ENCODE measurements at regions not wholly inside any gene's neighbourhood (a gene's known extent, or its start where the extent isn't known, plus 50 kb on each side); places are given as distances from the start of the nearest gene placed in this dataset.

DNA sequence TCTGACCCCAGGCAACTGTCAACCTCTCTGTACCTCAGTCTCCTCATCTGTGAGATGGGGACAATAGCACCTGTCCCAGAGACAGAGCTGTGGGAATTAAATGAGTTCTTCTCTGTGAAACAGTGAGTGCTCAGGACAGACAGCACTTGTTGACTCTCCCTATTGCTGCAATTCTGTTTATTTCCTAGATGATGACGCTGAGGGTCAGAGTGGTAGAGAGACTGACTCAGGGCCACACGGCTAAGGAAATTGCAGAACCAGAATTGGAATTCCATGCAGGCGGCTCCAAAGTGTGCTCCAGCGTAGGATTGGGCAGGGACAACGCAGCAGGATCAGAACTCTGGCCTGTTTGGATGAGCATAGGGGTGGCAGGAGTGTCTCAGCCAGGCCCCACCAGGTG lies 302.2 kb downstream of the C16orf95 start (continued):
- TF ChIP-seq, protein P1, sequence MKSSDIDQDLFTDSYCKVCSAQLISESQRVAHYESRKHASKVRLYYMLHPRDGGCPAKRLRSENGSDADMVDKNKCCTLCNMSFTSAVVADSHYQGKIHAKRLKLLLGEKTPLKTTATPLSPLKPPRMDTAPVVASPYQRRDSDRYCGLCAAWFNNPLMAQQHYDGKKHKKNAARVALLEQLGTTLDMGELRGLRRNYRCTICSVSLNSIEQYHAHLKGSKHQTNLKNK (CRISPR knock-in tag; IDR thresholded peaks at IDR 0.05): no peak
- TF ChIP-seq SOX15 (CRISPR knock-in tag; IDR thresholded peaks at IDR 0.05) (no peak), ZSCAN18 (CRISPR knock-in tag; IDR thresholded peaks at IDR 0.05) (no peak), ZNF138 (CRISPR knock-in tag; conservative IDR thresholded peaks at IDR 0.05) (no peak), HMGXB4 (CRISPR knock-in tag; IDR thresholded peaks at IDR 0.05) (no peak), CDX4 (CRISPR knock-in tag; IDR thresholded peaks at IDR 0.05; ENCODE audit: borderline replicate concordance) (no peak), ZNF219 (CRISPR knock-in tag; IDR thresholded peaks at IDR 0.05; ENCODE audit: borderline replicate concordance) (no peak), ZNF396 (CRISPR knock-in tag; IDR thresholded peaks at IDR 0.05; ENCODE audit: borderline replicate concordance) (no peak), USF1 (CRISPR knock-in tag; IDR thresholded peaks at IDR 0.05) (no peak), GRHL2 (CRISPR knock-in tag; IDR thresholded peaks at IDR 0.05; ENCODE audit: insufficient replicate concordance, severe bottlenecking) (no peak)

- Mint-ChIP-seq H3K27me3 (ENCODE audit: low read depth) (no peaks in the 10 kb centered on the region), H3K36me3 (no peaks in the 10 kb centered on the region), H3K4me3 (no peak overlapping the region), H3K4me1 (0 out of 2 replicates have a peak, but pooled peaks cover 4% of the 10 kb centered on the region), H3K9me3 (no peaks in the 10 kb centered on the region), H3K27ac (no peak overlapping the region)
- ChIA-PET CTCF (interaction anchor here (0.7 to 1.7 kb wide), 12 partner anchors 10 to 453 kb away, joined by 3 to 20 read pairs (median 5); no protein-coding TSS in a partner anchor), POLR2A (no interaction called here)
- ATAC-seq (no peak), DNase-seq (ENCODE audit: low spot score) (no peak)
- TF ChIP-seq KAT7 (CRISPR knock-in tag; IDR thresholded peaks at IDR 0.05; ENCODE audit: borderline replicate concordance) (no peak), ZNF219 (CRISPR knock-in tag; IDR thresholded peaks at IDR 0.05; ENCODE audit: borderline replicate concordance) (no peak), EMX1 (CRISPR knock-in tag; IDR thresholded peaks at IDR 0.05) (no peak), USF1 (CRISPR knock-in tag; IDR thresholded peaks at IDR 0.05) (no peak), PREB (CRISPR knock-in tag; IDR thresholded peaks at IDR 0.05; ENCODE audit: borderline replicate concordance) (no peak), CBFB (CRISPR knock-in tag; IDR thresholded peaks at IDR 0.05; ENCODE audit: low read depth) (no peak), FOXP1 (CRISPR knock-in tag; IDR thresholded peaks at IDR 0.05; ENCODE audit: borderline replicate concordance) (no peak), NFE2L1 (CRISPR knock-in tag; IDR thresholded peaks at IDR 0.05) (no peak), NR3C1 (CRISPR knock-in tag; conservative IDR thresholded peaks at IDR 0.05; ENCODE audit: low read depth) (no peak), ZBTB21 (CRISPR knock-in tag; IDR thresholded peaks at IDR 0.05; ENCODE audit: borderline replicate concordance) (no peak), CREB1 (CRISPR knock-in tag; IDR thresholded peaks at IDR 0.05) (no peak), SP1 (CRISPR knock-in tag; conservative IDR thresholded peaks at IDR 0.05) (no peak), CDX4 (CRISPR knock-in tag; IDR thresholded peaks at IDR 0.05; ENCODE audit: borderline replicate concordance) (no peak)
- TF ChIP-seq, protein P2, sequence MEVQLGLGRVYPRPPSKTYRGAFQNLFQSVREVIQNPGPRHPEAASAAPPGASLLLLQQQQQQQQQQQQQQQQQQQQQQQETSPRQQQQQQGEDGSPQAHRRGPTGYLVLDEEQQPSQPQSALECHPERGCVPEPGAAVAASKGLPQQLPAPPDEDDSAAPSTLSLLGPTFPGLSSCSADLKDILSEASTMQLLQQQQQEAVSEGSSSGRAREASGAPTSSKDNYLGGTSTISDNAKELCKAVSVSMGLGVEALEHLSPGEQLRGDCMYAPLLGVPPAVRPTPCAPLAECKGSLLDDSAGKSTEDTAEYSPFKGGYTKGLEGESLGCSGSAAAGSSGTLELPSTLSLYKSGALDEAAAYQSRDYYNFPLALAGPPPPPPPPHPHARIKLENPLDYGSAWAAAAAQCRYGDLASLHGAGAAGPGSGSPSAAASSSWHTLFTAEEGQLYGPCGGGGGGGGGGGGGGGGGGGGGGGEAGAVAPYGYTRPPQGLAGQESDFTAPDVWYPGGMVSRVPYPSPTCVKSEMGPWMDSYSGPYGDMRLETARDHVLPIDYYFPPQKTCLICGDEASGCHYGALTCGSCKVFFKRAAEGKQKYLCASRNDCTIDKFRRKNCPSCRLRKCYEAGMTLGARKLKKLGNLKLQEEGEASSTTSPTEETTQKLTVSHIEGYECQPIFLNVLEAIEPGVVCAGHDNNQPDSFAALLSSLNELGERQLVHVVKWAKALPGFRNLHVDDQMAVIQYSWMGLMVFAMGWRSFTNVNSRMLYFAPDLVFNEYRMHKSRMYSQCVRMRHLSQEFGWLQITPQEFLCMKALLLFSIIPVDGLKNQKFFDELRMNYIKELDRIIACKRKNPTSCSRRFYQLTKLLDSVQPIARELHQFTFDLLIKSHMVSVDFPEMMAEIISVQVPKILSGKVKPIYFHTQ (CRISPR knock-in tag; IDR thresholded peaks at IDR 0.05): no peak
- TF ChIP-seq, protein P3, sequence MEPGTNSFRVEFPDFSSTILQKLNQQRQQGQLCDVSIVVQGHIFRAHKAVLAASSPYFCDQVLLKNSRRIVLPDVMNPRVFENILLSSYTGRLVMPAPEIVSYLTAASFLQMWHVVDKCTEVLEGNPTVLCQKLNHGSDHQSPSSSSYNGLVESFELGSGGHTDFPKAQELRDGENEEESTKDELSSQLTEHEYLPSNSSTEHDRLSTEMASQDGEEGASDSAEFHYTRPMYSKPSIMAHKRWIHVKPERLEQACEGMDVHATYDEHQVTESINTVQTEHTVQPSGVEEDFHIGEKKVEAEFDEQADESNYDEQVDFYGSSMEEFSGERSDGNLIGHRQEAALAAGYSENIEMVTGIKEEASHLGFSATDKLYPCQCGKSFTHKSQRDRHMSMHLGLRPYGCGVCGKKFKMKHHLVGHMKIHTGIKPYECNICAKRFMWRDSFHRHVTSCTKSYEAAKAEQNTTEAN (CRISPR knock-in tag; IDR thresholded peaks at IDR 0.05): no peak
Measured at GRCh38 chr16:87016046-87017035, 300.9 kb downstream of the C16orf95 start.
